GM21381 (cell line): ENCODE measurements at regions not wholly inside any gene's neighbourhood (a gene's known extent, or its start where the extent isn't known, plus 50 kb on each side); places are given as distances from the start of the nearest gene placed in this dataset.
"Not testable (repeated sequence)": the region's sequence is repeated elsewhere in the genome, so short reads cannot be mapped to it uniquely, and the experiment has no call there.

ENCODE experiments used
- ATAC-seq: cut with Tn5 transposase; IDR thresholded peaks from one replicate; pipeline ENCODE4 v1.9.1; 2021; ENCODE audit warnings: mild to moderate bottlenecking, moderate library complexity; ENCODE audit not compliant: unreplicated experiment

- no peak for ATAC-seq
These were observed 193.4 kb upstream of the VWC2 start for GRCh38 chr7:49580000-49580399.

DNA sequence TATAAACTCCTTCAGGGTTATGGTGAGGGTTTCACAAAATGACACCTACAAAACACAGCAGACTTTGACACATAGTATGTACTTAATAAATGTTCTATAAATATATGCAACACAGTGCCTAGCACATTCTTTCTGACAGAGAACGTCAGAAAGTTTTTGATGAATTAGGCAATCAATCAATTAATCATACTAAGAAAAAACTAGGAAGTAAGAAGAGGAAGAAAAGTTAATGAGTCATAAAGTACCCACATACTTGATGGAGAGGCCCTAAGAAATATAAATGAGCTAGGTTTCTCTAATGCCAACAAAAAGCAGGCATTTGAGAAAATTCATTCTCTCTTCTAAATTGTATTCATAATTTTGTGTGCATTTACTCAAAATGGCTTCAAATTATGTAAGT, 192.7 kb upstream of the VWC2 start:
- ATAC-seq, result no peak

DNA sequence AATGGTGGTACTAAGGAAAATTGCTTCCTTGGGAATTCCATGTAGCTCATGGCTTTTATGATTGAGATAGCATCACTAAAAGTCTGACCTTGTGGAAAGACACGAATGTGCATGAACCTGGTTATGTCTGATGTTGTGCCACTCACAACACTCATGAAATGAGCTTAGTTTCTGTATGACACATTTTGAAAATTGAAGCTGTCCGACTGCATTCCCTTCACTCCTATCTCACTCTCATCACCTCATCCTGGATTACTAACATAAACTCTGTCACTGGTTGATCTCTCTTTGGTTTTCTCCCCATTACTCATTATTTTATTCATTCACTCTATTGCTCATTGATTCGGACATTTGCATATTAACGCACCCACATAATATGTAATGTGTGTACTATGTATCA, 190.0 kb upstream of the VWC2 start:
- ATAC-seq, result no peak

DNA sequence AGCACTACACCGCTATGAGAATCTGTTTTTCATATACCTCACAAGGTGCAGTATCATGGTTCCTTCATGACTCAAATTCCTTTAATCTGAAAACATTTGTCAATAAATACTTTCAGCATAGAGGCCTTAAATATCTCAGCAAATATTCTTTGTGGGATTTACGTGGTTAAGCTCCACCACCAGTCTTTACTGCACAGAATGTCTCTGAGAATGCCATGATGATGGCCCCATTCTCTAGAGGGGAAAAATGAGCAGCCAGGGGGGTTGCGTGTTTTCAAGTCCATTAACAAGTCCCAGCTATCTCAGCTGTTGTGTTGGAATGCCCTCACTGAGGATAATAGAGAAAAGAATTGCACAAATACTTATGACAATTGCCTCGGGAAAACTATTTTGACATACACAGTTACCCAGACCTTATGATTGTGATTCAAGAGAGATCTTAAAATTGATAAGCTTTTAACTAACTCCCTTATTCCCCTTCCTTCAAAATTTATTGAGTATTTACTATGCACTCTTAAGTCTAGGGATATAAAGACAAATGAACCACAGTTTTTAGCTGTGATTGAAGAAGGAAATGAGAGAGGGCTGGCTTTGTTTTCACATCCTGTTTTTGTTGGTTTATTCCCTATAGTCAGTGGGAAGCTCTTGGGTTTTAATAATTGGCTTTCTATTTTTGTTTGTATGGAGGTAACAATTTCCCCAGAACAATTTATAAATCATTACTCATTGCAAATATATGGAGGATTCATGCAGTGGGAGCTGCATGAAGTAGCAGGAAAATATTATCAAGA, 176.5 kb upstream of the VWC2 start:
- no peak for ATAC-seq

GRCh38 chr7:49597805-49598204, 175.6 kb upstream of the VWC2 start:
- no peak for ATAC-seq

DNA sequence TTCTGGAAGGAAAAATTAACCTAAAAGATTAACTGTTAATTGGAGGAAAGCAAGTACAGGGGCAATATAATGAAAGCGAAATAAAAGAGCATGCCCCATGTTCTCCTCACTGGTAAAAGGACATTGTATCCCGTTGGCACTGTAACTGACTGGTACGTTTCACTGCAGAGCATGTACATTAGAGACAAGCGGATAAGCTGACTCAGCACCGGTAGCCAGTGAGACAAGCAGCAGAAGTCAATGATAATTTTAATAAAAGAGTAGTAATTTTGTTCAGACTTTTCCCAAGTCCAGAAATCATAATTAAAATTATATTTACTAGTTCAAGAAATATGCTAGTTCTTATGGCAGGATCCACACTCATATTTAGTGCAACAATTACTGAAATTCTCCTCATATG, 161.5 kb upstream of the VWC2 start:
- no peak for ATAC-seq

- no peak for ATAC-seq
These were observed 159.7 kb upstream of the VWC2 start for GRCh38 chr7:49613759-49614158.

- not testable (repeated sequence) for ATAC-seq
These were observed 158.5 kb upstream of the VWC2 start for GRCh38 chr7:49614974-49615373.

DNA sequence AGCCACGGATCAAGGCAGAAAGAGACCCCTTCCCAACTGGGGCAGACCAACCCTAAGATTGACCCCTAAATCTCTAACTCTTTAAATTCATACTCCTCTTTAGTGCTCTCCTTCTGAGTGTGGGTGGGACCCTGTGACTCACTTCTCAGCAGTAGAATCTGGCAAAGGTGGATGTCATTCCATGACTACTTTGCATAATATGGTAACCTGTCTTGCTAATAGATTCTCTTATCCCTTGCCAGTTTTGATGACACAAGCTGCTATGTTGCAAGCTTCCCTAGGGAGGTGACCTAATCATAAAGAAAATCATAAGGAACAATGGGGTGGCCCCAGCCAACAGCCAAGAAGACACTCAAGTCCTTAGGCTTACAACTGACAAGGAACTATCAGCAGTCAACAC, 155.4 kb upstream of the VWC2 start:
- ATAC-seq, result no peak

DNA sequence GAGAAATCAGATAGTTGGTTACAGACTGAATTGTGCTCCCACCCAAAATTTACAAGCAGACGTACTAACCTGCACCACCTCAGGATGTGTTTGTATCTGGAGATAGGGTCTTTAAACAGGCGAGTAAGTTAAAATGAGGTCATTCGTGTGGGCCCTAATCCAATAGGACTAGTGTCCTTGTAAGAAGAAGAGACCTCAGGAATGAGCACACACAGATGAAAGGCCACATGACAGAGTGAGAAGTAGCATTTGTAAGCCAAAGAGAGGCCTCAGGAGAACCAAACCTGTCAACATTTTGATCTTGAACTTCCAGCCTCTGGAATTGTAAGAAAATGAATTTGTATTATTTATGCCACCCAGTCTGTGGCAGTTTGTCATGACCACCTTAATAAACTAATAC, 149.5 kb upstream of the VWC2 start:
- no peak for ATAC-seq

GRCh38 chr7:49624611-49625010, 148.8 kb upstream of the VWC2 start:
- no peak for ATAC-seq

GRCh38 chr7:49630513-49630912, 142.9 kb upstream of the VWC2 start:
- ATAC-seq, result no peak

GRCh38 chr7:49631071-49631815, 142.2 kb upstream of the VWC2 start:
- no peak for ATAC-seq

DNA sequence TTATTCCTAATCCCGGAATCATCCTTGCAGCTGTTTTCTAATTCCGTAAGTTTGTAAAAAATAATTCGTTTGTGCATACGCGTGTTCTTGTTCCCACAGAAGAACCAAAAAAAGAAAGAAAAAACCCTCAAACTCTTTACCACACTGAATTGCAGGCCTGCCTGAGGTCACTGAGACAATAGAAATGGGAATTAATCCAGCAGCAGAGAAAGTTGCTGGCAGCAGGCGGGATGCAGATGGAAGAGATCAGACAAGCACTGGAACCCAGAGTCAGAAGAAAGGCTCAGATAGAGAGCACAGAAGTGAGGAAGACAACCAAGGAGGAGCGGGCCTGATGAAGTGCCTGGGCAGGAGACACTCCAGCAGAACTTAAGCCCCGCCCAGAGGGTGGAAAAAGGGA, 141.5 kb upstream of the VWC2 start:
- ATAC-seq, result no peak

DNA sequence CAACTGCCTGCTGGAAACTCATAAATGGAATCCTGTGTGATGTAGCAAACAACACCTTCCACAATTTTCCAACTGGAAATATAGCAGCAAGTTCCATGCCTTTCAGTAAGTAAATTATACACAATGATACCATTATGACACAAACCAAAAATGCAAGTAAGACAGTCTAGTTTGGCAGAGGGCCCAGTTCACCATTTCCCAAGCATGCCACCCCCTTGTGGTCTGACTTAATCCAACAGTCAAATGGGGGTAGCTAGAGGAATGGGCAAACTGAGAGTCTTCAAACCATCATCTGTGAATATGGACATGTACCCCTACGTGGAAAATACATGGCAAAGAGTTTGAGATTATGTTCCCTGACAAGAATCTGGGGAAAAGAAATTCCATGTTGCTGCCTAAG, 137.6 kb upstream of the VWC2 start:
- ATAC-seq, result no peak

DNA sequence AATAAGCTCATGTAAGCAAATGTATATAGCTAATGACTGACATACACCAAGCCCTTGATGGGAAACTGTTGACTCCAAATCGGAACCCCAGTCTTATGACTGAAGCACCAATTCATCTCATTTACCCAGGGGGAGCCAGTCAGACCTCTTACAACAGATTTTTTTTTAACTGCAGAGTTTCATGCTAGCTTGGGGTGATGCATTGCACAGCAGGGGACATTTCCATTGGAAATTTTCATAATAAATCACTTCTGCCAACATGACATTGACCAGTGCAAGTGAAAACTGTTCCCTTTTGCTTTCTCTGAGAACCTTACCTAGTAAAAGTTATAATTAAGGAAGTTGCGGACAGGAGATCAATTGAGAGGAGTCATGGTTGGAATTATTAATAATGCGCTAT, 137.0 kb upstream of the VWC2 start:
- ATAC-seq, result no peak

GRCh38 chr7:49638166-49638565, 135.3 kb upstream of the VWC2 start:
- no peak for ATAC-seq

- ATAC-seq, result no peak
These were observed 134.3 kb upstream of the VWC2 start for GRCh38 chr7:49639068-49639593.

DNA sequence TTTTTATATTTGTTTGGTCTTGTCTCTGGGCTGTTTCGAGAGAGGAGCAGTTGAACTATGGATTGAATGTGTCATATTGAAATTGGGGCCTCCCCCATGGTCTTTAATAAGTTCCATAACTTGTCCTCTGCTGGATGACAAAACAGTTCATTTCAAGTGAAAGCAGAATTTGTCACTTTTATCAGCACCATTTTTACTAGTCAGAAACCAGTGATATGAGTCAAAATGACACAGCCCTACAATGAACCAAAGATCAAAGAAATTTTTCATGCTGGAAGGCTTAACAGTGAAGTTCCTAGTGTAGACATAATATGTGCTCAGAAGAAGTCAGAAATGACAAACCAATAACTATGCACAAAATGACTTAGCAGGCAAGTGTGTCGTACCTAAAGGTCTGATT, 133.6 kb upstream of the VWC2 start:
- ATAC-seq, result no peak

DNA sequence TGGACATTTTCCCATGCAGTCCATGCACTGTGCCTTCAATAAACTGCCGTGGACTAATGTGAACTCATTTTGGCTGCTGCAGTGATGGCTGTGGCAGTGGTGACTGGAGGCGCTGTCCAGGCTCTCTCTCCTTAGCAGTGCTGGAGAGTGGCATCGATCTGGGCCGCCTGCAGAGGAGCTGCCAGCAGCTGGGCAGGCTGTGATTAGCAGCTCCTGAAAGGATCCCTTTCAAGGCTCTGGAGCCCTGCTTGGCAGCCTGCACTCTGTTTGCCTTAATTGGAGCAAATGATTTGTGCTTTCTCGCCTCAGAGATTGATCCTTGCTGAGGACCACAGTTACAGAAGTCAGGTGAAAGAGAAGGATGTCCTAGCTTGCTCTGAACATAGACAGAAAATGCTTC, 130.1 kb upstream of the VWC2 start:
- ATAC-seq, result no peak

- no peak for ATAC-seq
These were observed 129.7 kb upstream of the VWC2 start for GRCh38 chr7:49643736-49644135.
